Tibial artery (tissue), 4 donors: ENCODE measurements at regions not wholly inside any gene's neighbourhood (a gene's known extent, or its start where the extent isn't known, plus 50 kb on each side); places are given as distances from the start of the nearest gene placed in this dataset.

Source experiments
- DNase-seq, 2 donors: peaks; one replicate each; pipeline ENCODE4 v3.0.0-alpha.2; 2019
- H3K27ac ChIP-seq, 2 donors: fragments of 200-600 bp; sonication (generic) in 1 of 2; 1 replicate in 1 of 2; 2 replicates in 1 of 2; pipeline ENCODE4 v1.5.1; 2018 to 2019; ENCODE audit warnings: mild to moderate bottlenecking in 1 of 2
- H3K27me3 ChIP-seq, 2 donors: fragments of 200-600 bp; sonication (generic) in 1 of 2; one replicate each; pipeline versions ENCODE4 v1.5.1 to v1.6.0; 2016 to 2019
- H3K36me3 ChIP-seq, 3 donors: fragments of 200-600 bp; sonication (generic) in 2 of 3; one replicate each; pipeline ENCODE4 v1.5.1; 2016 to 2019; ENCODE audit warnings: mild to moderate bottlenecking in 2 of 3
- H3K4me1 ChIP-seq, 4 donors: fragments of 200-600 bp; sonication (generic) in 2 of 4; 1 replicate in 3 of 4; 2 replicates in 1 of 4; pipeline ENCODE4 v1.5.1; 2016 to 2019
- H3K4me3 ChIP-seq, 2 donors: fragments of 200-600 bp; sonication (generic) in 1 of 2; 1 replicate in 1 of 2; 2 replicates in 1 of 2; pipeline ENCODE4 v1.5.1; 2018 to 2019; ENCODE audit warnings: mild to moderate bottlenecking in 2 of 2
- H3K9me3 ChIP-seq, 3 donors: fragments of 200-600 bp; sonication (generic) in 1 of 3; one replicate each; pipeline ENCODE4 v1.5.1; 2016 to 2019
- intact Hi-C: fragments of 100-400 bp; cut with DNase I; formaldehyde crosslinking; loops from one replicate; pipeline ENCODE4 v1.15.0; 2023; ENCODE audit warnings: low total_unique reads
- TF ChIP-seq, protein P1 (sequence below), 2 experiments: fragments of 200-600 bp in 1 of 2; fragments of 450-650 bp in 1 of 2; IDR thresholded peaks; one replicate each; pipeline ENCODE4 v1.5.1; 2017 to 2019; ENCODE audit warnings: antibody characterized with exemption in 2 of 2, mild to moderate bottlenecking in 1 of 2, moderate library complexity in 1 of 2

DNA sequence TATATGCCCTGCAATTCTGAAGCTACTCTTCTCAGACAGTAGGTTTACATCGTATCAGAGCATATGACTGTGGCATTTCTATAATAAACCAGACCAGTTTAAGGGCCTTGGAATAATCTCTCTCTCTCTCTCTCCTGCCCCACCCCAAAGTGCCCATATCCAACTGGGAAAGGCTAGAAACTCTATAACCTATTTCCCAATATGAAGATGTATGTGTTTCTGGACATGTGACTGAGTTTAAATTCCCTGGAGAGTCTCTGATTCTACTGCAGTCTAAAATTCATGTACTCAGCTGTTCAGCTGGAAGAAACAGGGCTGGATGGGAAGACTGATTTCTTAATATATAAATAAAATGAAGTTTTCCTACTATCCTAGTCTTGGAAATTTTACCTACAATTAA, 91.9 kb upstream of the MBNL2 start:
- no peaks in the 10 kb centered on the region for H3K9me3 ChIP-seq
- no peak overlapping the region for H3K4me3 ChIP-seq
- no peak overlapping the region for H3K27ac ChIP-seq
- TF ChIP-seq, protein P1, sequence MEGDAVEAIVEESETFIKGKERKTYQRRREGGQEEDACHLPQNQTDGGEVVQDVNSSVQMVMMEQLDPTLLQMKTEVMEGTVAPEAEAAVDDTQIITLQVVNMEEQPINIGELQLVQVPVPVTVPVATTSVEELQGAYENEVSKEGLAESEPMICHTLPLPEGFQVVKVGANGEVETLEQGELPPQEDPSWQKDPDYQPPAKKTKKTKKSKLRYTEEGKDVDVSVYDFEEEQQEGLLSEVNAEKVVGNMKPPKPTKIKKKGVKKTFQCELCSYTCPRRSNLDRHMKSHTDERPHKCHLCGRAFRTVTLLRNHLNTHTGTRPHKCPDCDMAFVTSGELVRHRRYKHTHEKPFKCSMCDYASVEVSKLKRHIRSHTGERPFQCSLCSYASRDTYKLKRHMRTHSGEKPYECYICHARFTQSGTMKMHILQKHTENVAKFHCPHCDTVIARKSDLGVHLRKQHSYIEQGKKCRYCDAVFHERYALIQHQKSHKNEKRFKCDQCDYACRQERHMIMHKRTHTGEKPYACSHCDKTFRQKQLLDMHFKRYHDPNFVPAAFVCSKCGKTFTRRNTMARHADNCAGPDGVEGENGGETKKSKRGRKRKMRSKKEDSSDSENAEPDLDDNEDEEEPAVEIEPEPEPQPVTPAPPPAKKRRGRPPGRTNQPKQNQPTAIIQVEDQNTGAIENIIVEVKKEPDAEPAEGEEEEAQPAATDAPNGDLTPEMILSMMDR (IDR thresholded peaks at IDR 0.05) = no peak
- no peaks in the 10 kb centered on the region for H3K27me3 ChIP-seq
- no peak for DNase-seq
- peaks cover 0 to 1% (median 0%) of the 10 kb centered on the region in 4 donors for H3K4me1 ChIP-seq
- no peaks in the 10 kb centered on the region for H3K36me3 ChIP-seq
- intact Hi-C loops = no loop called here

GRCh38 chr13:97131447-97131846, 90.7 kb upstream of the MBNL2 start:
- Histone ChIP-seq H3K4me3 (no peak overlapping the region), H3K9me3 (no peaks in the 10 kb centered on the region), H3K27me3 (no peaks in the 10 kb centered on the region), H3K27ac (no peak overlapping the region), H3K36me3 (no peaks in the 10 kb centered on the region), H3K4me1 (peaks cover 0 to 5% (median 2%) of the 10 kb centered on the region in 4 donors)
- intact Hi-C loops = no loop called here
- TF ChIP-seq, protein P1 (IDR thresholded peaks at IDR 0.05) = no peak
- DNase-seq = no peak

GRCh38 chr13:97133554-97133953, 88.6 kb upstream of the MBNL2 start:
- no peaks in the 10 kb centered on the region for H3K27me3 ChIP-seq
- H3K4me1 ChIP-seq = peaks cover 0 to 11% (median 4%) of the 10 kb centered on the region in 4 donors
- no peak overlapping the region for H3K4me3 ChIP-seq
- TF ChIP-seq, protein P1 (IDR thresholded peaks at IDR 0.05) = no peak
- no peak for DNase-seq
- H3K9me3 ChIP-seq = no peaks in the 10 kb centered on the region
- no peaks in the 10 kb centered on the region for H3K36me3 ChIP-seq
- intact Hi-C loops = no loop called here
- no peak overlapping the region for H3K27ac ChIP-seq

- intact Hi-C loops = no loop called here
- peaks cover 0 to 11% (median 4%) of the 10 kb centered on the region in 4 donors for H3K4me1 ChIP-seq
- H3K27me3 ChIP-seq = no peaks in the 10 kb centered on the region
- no peak for DNase-seq
- H3K27ac ChIP-seq = no peak overlapping the region
- TF ChIP-seq, protein P1 (IDR thresholded peaks at IDR 0.05) = no peak
- H3K4me3 ChIP-seq = no peak overlapping the region
- no peaks in the 10 kb centered on the region for H3K9me3 ChIP-seq
- H3K36me3 ChIP-seq = no peaks in the 10 kb centered on the region
Measured at GRCh38 chr13:97133955-97134354, 88.2 kb upstream of the MBNL2 start.

DNA sequence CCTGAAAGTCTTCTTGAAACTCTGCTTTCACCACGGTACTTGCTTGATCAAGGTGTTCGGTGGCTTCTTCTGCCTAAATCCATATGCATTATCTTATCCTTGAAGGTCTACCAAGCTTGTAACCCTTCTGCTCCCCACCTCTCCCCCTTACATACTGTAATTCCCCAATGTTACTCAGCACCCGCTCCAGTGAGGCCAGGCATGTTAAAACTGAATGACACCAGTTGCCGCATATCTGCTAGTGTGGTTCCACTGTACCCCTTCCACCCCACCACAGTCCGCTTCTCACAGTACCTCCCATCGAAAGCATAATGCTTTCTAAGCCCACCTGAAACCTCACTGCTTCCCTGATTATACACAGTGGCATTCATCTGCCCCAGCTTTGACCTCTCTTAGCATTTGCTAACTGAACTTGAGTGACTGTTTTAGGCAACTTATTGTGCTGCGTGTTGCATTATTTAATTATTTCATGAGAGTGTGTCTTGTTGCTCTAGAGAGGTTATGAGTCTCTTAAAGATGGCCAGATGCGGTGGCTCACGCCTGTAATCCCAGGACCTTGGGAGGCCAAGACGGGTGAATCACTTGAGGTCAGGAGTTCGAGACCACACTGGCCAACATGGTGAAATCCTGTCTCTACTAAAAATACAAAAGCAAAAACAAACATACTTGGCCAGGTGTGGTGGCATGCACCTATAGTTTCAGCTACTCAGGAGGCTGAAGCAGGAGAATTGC, 87.6 kb upstream of the MBNL2 start:
- Histone ChIP-seq H3K27ac (no peak overlapping the region), H3K9me3 (no peaks in the 10 kb centered on the region), H3K4me3 (no peak overlapping the region), H3K36me3 (no peaks in the 10 kb centered on the region), H3K27me3 (no peaks in the 10 kb centered on the region), H3K4me1 (peaks cover 0 to 11% (median 4%) of the 10 kb centered on the region in 4 donors)
- intact Hi-C loops = no loop called here
- TF ChIP-seq, protein P1 (IDR thresholded peaks at IDR 0.05) = no peak
- no peak for DNase-seq
